Fibroblast of lung (primary cell): ENCODE measurements at regions not wholly inside any gene's neighbourhood (a gene's known extent, or its start where the extent isn't known, plus 50 kb on each side); places are given as distances from the start of the nearest gene placed in this dataset.

ENCODE experiments used
- CTCF ChIP-seq, 2 donors: IDR thresholded peaks in 1 of 2; conservative IDR thresholded peaks in 1 of 2; 1 replicate in 1 of 2; 2 replicates in 1 of 2; pipeline ENCODE4 v1.5.1; 2011 to 2012; ENCODE audit warnings: low read length in 2 of 2, control low read depth in 1 of 2, inconsistent platforms in 1 of 2, low read depth in 1 of 2, mild to moderate bottlenecking in 1 of 2
- EZH2 ChIP-seq: IDR thresholded peaks from 2 replicates; pipeline ENCODE4 v1.5.1; 2012; ENCODE audit warnings: low read length, control low read depth, mild to moderate bottlenecking; ENCODE audit errors: missing control alignments

GRCh38 chr6:168883410-168884049 lies 370.1 kb downstream of the THBS2 start:
- no peak for TF ChIP-seq CTCF (conservative IDR thresholded peaks at IDR 0.05 in 1 of 2, IDR thresholded peaks at IDR 0.05 in 1 of 2; ENCODE audit: low read depth in 1 of 2, low read length in 2 of 2)
- no peak for TF ChIP-seq EZH2
